B cell (primary cell): ENCODE measurements at regions not wholly inside any gene's neighbourhood (a gene's known extent, or its start where the extent isn't known, plus 50 kb on each side); places are given as distances from the start of the nearest gene placed in this dataset.

Experiments used
- ATAC-seq: fragments of 200-7000 bp; cut with Tn5 transposase; one replicate; pipeline ENCODE4 v1.10.0; 2021; ENCODE audit warnings: low read depth, mild to moderate bottlenecking, moderate number of reproducible peaks, moderate library complexity
- CTCF ChIA-PET: fragments of 350-600 bp; sonication (Branson Sonifier 250); formaldehyde crosslinking; loops from one replicate; lab custom pipeline; 2021; ENCODE audit warnings: antibody characterized with exemption, inconsistent platforms; lab: Charles Lee
- POLR2A ChIA-PET: fragments of 350-600 bp; sonication (Branson Sonifier 250); formaldehyde crosslinking; loops from one replicate; lab custom pipeline; 2021; ENCODE audit warnings: antibody characterized with exemption; lab: Charles Lee
- DNase-seq: peaks from one replicate; pipeline ENCODE4 v3.0.0; 2013
- H2AFZ ChIP-seq: 2 replicates; pipeline ENCODE4 v1.6.1; 2012; ENCODE audit warnings: mild to moderate bottlenecking, low read depth, low read length; ENCODE audit not compliant: insufficient read depth, poor library complexity, severe bottlenecking
- H3K27ac ChIP-seq, 2 donors: 1 replicate in 1 of 2; 2 replicates in 1 of 2; pipeline ENCODE4 v1.5.1; 2012 to 2013; ENCODE audit warnings: low read length in 2 of 2, mild to moderate bottlenecking in 2 of 2, moderate library complexity in 1 of 2
- H3K27me3 ChIP-seq, 4 experiments: fragments of 200-600 bp in 1 of 4; sonication (generic) in 1 of 4; replicated peaks in 1 of 4; 1 replicate in 2 of 4; 2 replicates in 2 of 4; pipeline versions ENCODE4 v1.6.1 to v1.7.0; 2013 to 2016; ENCODE audit warnings: low read length in 3 of 4, mild to moderate bottlenecking in 2 of 4, mixed read lengths in 1 of 4, moderate library complexity in 1 of 4; ENCODE audit not compliant: insufficient read depth in 4 of 4, control insufficient read depth in 3 of 4; ENCODE audit errors: control extremely low read depth in 1 of 4
- H3K36me3 ChIP-seq, 2 experiments: replicated peaks in 1 of 2; 1 replicate in 1 of 2; 2 replicates in 1 of 2; pipeline versions ENCODE4 v1.6.1 to v1.7.1; 2013; ENCODE audit warnings: low read length in 1 of 2; ENCODE audit not compliant: insufficient read depth in 2 of 2, control insufficient read depth in 1 of 2; ENCODE audit errors: control extremely low read depth in 1 of 2, extremely low read depth in 1 of 2
- H3K4me1 ChIP-seq, 2 donors: fragments of 200-600 bp in 1 of 2; sonication (generic) in 1 of 2; 1 replicate in 1 of 2; 2 replicates in 1 of 2; pipeline versions ENCODE4 v1.5.1 to v1.6.1; 2013 to 2017; ENCODE audit warnings: low read length in 2 of 2; ENCODE audit not compliant: control insufficient read depth in 2 of 2, insufficient read depth in 2 of 2
- H3K4me2 ChIP-seq: replicated peaks from 2 replicates; pipeline ENCODE3; 2012; ENCODE audit warnings: mild to moderate bottlenecking, low read depth, low read length; ENCODE audit not compliant: poor library complexity, severe bottlenecking
- H3K4me3 ChIP-seq, 5 experiments: fragments of 200-600 bp in 1 of 5; sonication (generic) in 1 of 5; 1 replicate in 3 of 5; 2 replicates in 2 of 5; pipeline versions ENCODE4 v1.5.1 to v1.7.0; 2011 to 2016; ENCODE audit warnings: low read length in 4 of 5, mild to moderate bottlenecking in 4 of 5, low read depth in 2 of 5, control low read depth in 1 of 5, moderate library complexity in 1 of 5; ENCODE audit not compliant: insufficient read depth in 1 of 5; ENCODE audit errors: control extremely low read depth in 1 of 5, extremely low read depth in 1 of 5
- H3K79me2 ChIP-seq: fragments of 200-600 bp; sonication (generic); one replicate; pipeline ENCODE4 v1.6.0; 2016; ENCODE audit warnings: low read length; ENCODE audit not compliant: control insufficient read depth, insufficient read depth
- H3K9ac ChIP-seq: fragments of 200-600 bp; sonication (generic); 2 replicates; pipeline ENCODE4 v1.6.1; 2017; ENCODE audit warnings: mild to moderate bottlenecking, low read length, moderate library complexity
- H3K9me3 ChIP-seq, 3 donors: one replicate each; pipeline versions ENCODE4 v1.6.1 to v1.7.1; 2013; ENCODE audit warnings: low read length in 2 of 3; ENCODE audit not compliant: control insufficient read depth in 2 of 3, insufficient read depth in 1 of 3; ENCODE audit errors: control extremely low read depth in 1 of 3
- H4K20me1 ChIP-seq: 2 replicates; pipeline ENCODE4 v1.6.0; 2012; ENCODE audit warnings: mild to moderate bottlenecking, low read length; ENCODE audit not compliant: insufficient read depth, control insufficient read depth, poor library complexity, severe bottlenecking
- H3K27ac Mint-ChIP-seq: one replicate; pipeline ENCODE4 v1.8.0; 2021; ENCODE audit warnings: mixed read lengths
- H3K27me3 Mint-ChIP-seq: one replicate; pipeline ENCODE4 v1.8.0; 2021; ENCODE audit warnings: mixed read lengths
- H3K4me1 Mint-ChIP-seq: one replicate; pipeline ENCODE4 v1.8.0; 2021; ENCODE audit warnings: mixed read lengths
- H3K4me3 Mint-ChIP-seq: one replicate; pipeline ENCODE4 v1.8.0; 2021; ENCODE audit warnings: mixed read lengths
- H3K9me3 Mint-ChIP-seq: one replicate; pipeline ENCODE4 v1.8.0; 2022; ENCODE audit warnings: mixed read lengths; ENCODE audit not compliant: insufficient read depth
- CTCF ChIP-seq: fragments of 200-600 bp; IDR thresholded peaks from one replicate; pipeline ENCODE4 v1.8.0; 2022; ENCODE audit warnings: antibody characterized with exemption, mild to moderate bottlenecking
- EZH2 ChIP-seq: IDR thresholded peaks from 2 replicates; pipeline ENCODE4 v1.6.1; 2012; ENCODE audit warnings: borderline replicate concordance, low read depth, mild to moderate bottlenecking, moderate library complexity, low read length; ENCODE audit not compliant: insufficient read depth, poor library complexity, severe bottlenecking
- WGBS: methylation state at CpG from one replicate; pipeline ENCODE4 v1.1.5; 2013; ENCODE audit warnings: missing lambda C conversion rate; ENCODE audit not compliant: insufficient coverage; 5-methylcytosine and 5-hydroxymethylcytosine counted together
- intact Hi-C: fragments of 100-400 bp; cut with micrococcal nuclease; formaldehyde crosslinking; loops from one replicate; pipeline ENCODE4 v1.10.0; 2022

DNA sequence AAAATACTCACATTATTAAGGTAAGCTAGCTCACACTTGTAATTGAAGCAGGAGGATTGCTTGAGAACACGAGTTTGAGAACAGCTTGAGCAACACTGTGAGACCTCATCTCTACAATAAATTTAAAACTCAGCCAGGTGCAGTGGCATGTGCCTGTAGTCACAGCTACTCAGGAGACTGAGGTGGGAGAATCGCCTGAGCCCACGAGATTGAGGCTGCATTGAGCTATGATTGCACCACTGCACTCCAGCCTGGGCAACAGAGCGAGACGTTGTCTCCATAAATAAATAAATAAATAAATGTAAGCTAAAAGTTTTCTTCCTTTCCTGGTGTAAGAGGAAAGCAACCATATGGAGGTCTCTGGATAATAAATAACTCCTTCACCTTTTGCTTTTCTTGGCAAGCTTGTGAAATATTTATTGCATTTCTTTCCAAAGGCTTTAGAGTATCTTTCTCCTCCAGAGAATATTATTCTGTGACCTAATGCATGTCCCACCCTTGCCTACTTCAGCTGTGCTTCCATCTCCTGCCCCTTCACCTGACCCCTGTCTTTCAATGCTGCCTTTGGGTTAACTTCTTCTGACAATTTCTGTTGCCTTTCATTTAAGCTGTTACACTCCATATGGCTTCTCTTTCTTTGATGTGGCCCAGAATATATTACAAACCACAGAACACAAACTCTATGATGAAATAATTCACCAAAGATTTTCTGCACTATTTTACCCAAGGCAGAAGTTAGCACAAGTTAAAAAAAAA, 280.7 kb upstream of the RND3 start:
- ATAC-seq (no peak), DNase-seq (no peak)
- Mint-ChIP-seq H3K27ac (no peak overlapping the region), H3K4me1 (no peaks in the 10 kb centered on the region), H3K9me3 (no peaks in the 10 kb centered on the region), H3K27me3 (no peaks in the 10 kb centered on the region), H3K4me3 (no peak overlapping the region)
- intact Hi-C loops = no loop called here
- no peak overlapping the region for H3K4me3 ChIP-seq
- H3K36me3 ChIP-seq = no peaks in the 10 kb centered on the region
- H3K9me3 ChIP-seq = no peaks in the 10 kb centered on the region
- H3K4me1 ChIP-seq = no peaks in the 10 kb centered on the region
- H3K27ac ChIP-seq = no peak overlapping the region
- no peaks in the 10 kb centered on the region for H3K79me2 ChIP-seq
- TF ChIP-seq CTCF (no peak), EZH2 (no peak)
- H4K20me1 ChIP-seq = no peaks in the 10 kb centered on the region
- H3K9ac ChIP-seq = no peak overlapping the region
- POLR2A ChIA-PET = no interaction called here
- H3K27me3 ChIP-seq = no peaks in the 10 kb centered on the region
- WGBS = no CpG with 5 or more reads among the region's 5 CpGs
- CTCF ChIA-PET = no interaction called here
- H3K4me2 ChIP-seq = no peak overlapping the region
- H2AFZ ChIP-seq = no peak overlapping the region

GRCh38 chr2:150762571-150762970, 275.1 kb upstream of the RND3 start:
- Histone ChIP-seq H3K36me3 (no peaks in the 10 kb centered on the region), H3K79me2 (no peaks in the 10 kb centered on the region), H3K4me2 (no peak overlapping the region), H3K4me1 (no peaks in the 10 kb centered on the region), H3K9me3 (peaks cover 0 to 3% (median 0%) of the 10 kb centered on the region in 3 donors), H3K27me3 (no peaks in the 10 kb centered on the region), H4K20me1 (no peaks in the 10 kb centered on the region), H3K9ac (no peak overlapping the region), H3K4me3 (no peak overlapping the region), H2AFZ (no peak overlapping the region), H3K27ac (no peak overlapping the region)
- Mint-ChIP-seq H3K27ac (no peak overlapping the region), H3K4me1 (no peaks in the 10 kb centered on the region), H3K9me3 (no peaks in the 10 kb centered on the region), H3K4me3 (no peak overlapping the region), H3K27me3 (no peaks in the 10 kb centered on the region)
- DNase-seq (no peak), ATAC-seq (no peak)
- ChIA-PET CTCF (no interaction called here), POLR2A (no interaction called here)
- intact Hi-C loops = no loop called here
- WGBS = no CpG with 5 or more reads among the region's 2 CpGs
- TF ChIP-seq CTCF (no peak), EZH2 (no peak)
